ENCODE measurements at regions not wholly inside any gene's neighbourhood (a gene's known extent, or its start where the extent isn't known, plus 50 kb on each side); places are given as distances from the start of the nearest gene placed in this dataset.

GRCh38 chr17:5662409-5663085 lies 78.2 kb upstream of the NLRP1 start:
- WGBS, 2 donors = 66 to 67% methylated on average over 7 of the region's 7 CpGs
- no peaks in the 10 kb centered on the region for H3K9me3 ChIP-seq (ENCODE audit: control insufficient read depth in 4 of 4, insufficient read depth in 3 of 4, low read length in 3 of 4)
- H3K27me3 ChIP-seq (ENCODE audit: control insufficient read depth in 3 of 3, insufficient read depth in 3 of 3, low read length in 2 of 3) = peaks cover 0 to 7% (median 0%) of the 10 kb centered on the region in 3 donors
- TF ChIP-seq CTCF (IDR thresholded peaks at IDR 0.05; ENCODE audit: control extremely low read depth, extremely low read depth) = no peak
- no peak overlapping the region for H3K9ac ChIP-seq (ENCODE audit: insufficient read depth in 1 of 2, low read length in 2 of 2)
- H3K27ac ChIP-seq (ENCODE audit: low read depth in 1 of 2, low read length in 1 of 2) = no peak overlapping the region
- no peak for ATAC-seq (ENCODE audit: insufficient read depth, low FRiP score)
- no peaks in the 10 kb centered on the region for H3K4me1 ChIP-seq (ENCODE audit: control insufficient read depth in 5 of 5, insufficient read depth in 5 of 5, low read length in 5 of 5)
- no peaks in the 10 kb centered on the region for H3K36me3 ChIP-seq (ENCODE audit: control insufficient read depth in 4 of 4, insufficient read depth in 4 of 4, low read length in 4 of 4)
- no peak for DNase-seq
- H3K4me3 ChIP-seq = no peak overlapping the region

- H3K27me3 ChIP-seq (ENCODE audit: control insufficient read depth in 3 of 3, insufficient read depth in 3 of 3, low read length in 2 of 3) = peaks cover 0 to 7% (median 0%) of the 10 kb centered on the region in 3 donors
- 64 to 76% methylated on average over 12 of the region's 12 CpGs for WGBS, 2 donors
Measured at GRCh38 chr17:5665164-5665563, 80.9 kb upstream of the NLRP1 start.

GRCh38 chr17:5667871-5668270 lies 83.6 kb upstream of the NLRP1 start:
- no peak for ATAC-seq (ENCODE audit: insufficient read depth, low FRiP score)
- Histone ChIP-seq H3K4me3 (no peak overlapping the region), H3K9ac (ENCODE audit: insufficient read depth in 1 of 2, low read length in 2 of 2) (no peak overlapping the region), H3K27me3 (ENCODE audit: control insufficient read depth in 3 of 3, insufficient read depth in 3 of 3, low read length in 2 of 3) (peaks cover 0 to 1% (median 0%) of the 10 kb centered on the region in 3 donors), H3K36me3 (ENCODE audit: control insufficient read depth in 4 of 4, insufficient read depth in 4 of 4, low read length in 4 of 4) (no peaks in the 10 kb centered on the region), H3K27ac (ENCODE audit: low read depth in 1 of 2, low read length in 1 of 2) (no peak overlapping the region), H3K9me3 (ENCODE audit: control insufficient read depth in 4 of 4, insufficient read depth in 3 of 4, low read length in 3 of 4) (peaks cover 0 to 6% (median 0%) of the 10 kb centered on the region in 4 donors), H3K4me1 (ENCODE audit: control insufficient read depth in 5 of 5, insufficient read depth in 5 of 5, low read length in 5 of 5) (no peaks in the 10 kb centered on the region)
- WGBS, 2 donors = 47 to 52% methylated on average over 6 of the region's 6 CpGs
- TF ChIP-seq CTCF (IDR thresholded peaks at IDR 0.05; ENCODE audit: control extremely low read depth, extremely low read depth) = no peak
- DNase-seq = no peak

More at GRCh38 chr17:5665164-5665563, 80.9 kb upstream of the NLRP1 start:
- H3K9ac ChIP-seq (ENCODE audit: insufficient read depth in 1 of 2, low read length in 2 of 2) = no peak overlapping the region
- TF ChIP-seq CTCF (IDR thresholded peaks at IDR 0.05; ENCODE audit: control extremely low read depth, extremely low read depth) = no peak
- no peak overlapping the region for H3K27ac ChIP-seq (ENCODE audit: low read depth in 1 of 2, low read length in 1 of 2)
- peaks cover 0 to 4% (median 0%) of the 10 kb centered on the region in 4 donors for H3K9me3 ChIP-seq (ENCODE audit: control insufficient read depth in 4 of 4, insufficient read depth in 3 of 4, low read length in 3 of 4)
- no peak overlapping the region for H3K4me3 ChIP-seq
- DNase-seq = peak in 2 of 3 donors; percentile 3 to 13
- H3K36me3 ChIP-seq (ENCODE audit: control insufficient read depth in 4 of 4, insufficient read depth in 4 of 4, low read length in 4 of 4) = no peaks in the 10 kb centered on the region
- H3K4me1 ChIP-seq (ENCODE audit: control insufficient read depth in 5 of 5, insufficient read depth in 5 of 5, low read length in 5 of 5) = no peaks in the 10 kb centered on the region
- no peak for ATAC-seq (ENCODE audit: insufficient read depth, low FRiP score)

Data from lung (tissue), 11 donors.